CD4-positive, alpha-beta T cell treated with Interleukin-2 at 100 ng/mL for 4 hours (primary cell): ENCODE measurements at regions not wholly inside any gene's neighbourhood (a gene's known extent, or its start where the extent isn't known, plus 50 kb on each side); places are given as distances from the start of the nearest gene placed in this dataset.
"Not testable (repeated sequence)": the region's sequence is repeated elsewhere in the genome, so short reads cannot be mapped to it uniquely, and the experiment has no call there.

Experiments
- DNase-seq: peaks from one replicate; pipeline ENCODE4 v3.0.0-alpha.2; 2020; ENCODE audit warnings: low spot score

GRCh38 chrX:121455890-121456289, 408.5 kb downstream of the GLUD2 start:
- DNase-seq = no peak

- DNase-seq = no peak
These were observed 408.9 kb downstream of the GLUD2 start for GRCh38 chrX:121456315-121456714.

GRCh38 chrX:121457096-121457495, 409.7 kb downstream of the GLUD2 start:
- DNase-seq = no peak

- no peak for DNase-seq
These were observed 432.0 kb downstream of the GLUD2 start for GRCh38 chrX:121479406-121479805.

GRCh38 chrX:121496966-121497365, 449.6 kb downstream of the GLUD2 start:
- DNase-seq = no peak

- no peak for DNase-seq
These were observed 456.7 kb downstream of the GLUD2 start for GRCh38 chrX:121504153-121504552.

GRCh38 chrX:121546317-121546716, 498.9 kb downstream of the GLUD2 start:
- DNase-seq = no peak

- no peak for DNase-seq
These were observed 511.5 kb downstream of the GLUD2 start for GRCh38 chrX:121558886-121559285.

GRCh38 chrX:121562616-121563015, 515.2 kb downstream of the GLUD2 start:
- DNase-seq = no peak

GRCh38 chrX:121569609-121570008, 522.2 kb downstream of the GLUD2 start:
- no peak for DNase-seq

GRCh38 chrX:121570072-121570841, 522.8 kb downstream of the GLUD2 start:
- no peak for DNase-seq

- DNase-seq = no peak
These were observed 523.9 kb downstream of the GLUD2 start for GRCh38 chrX:121571333-121571732.

- not testable (repeated sequence) for DNase-seq
These were observed 527.0 kb downstream of the GLUD2 start for GRCh38 chrX:121574384-121574783.

GRCh38 chrX:121579016-121579760, 531.8 kb downstream of the GLUD2 start:
- DNase-seq = peak; percentile 0

GRCh38 chrX:121581885-121582284, 534.5 kb downstream of the GLUD2 start:
- DNase-seq = no peak

GRCh38 chrX:121585626-121586025, 538.2 kb downstream of the GLUD2 start:
- no peak for DNase-seq

GRCh38 chrX:121592884-121593283, 545.5 kb downstream of the GLUD2 start:
- DNase-seq = no peak

- DNase-seq = no peak
These were observed 550.9 kb downstream of the GLUD2 start for GRCh38 chrX:121598356-121598755.

- DNase-seq = no peak
These were observed 587.7 kb downstream of the GLUD2 start for GRCh38 chrX:121635141-121635540.

GRCh38 chrX:121639781-121640180, 592.4 kb downstream of the GLUD2 start:
- no peak for DNase-seq

GRCh38 chrX:121641560-121641959, 594.1 kb downstream of the GLUD2 start:
- DNase-seq = no peak

- DNase-seq = no peak
These were observed 595.0 kb downstream of the GLUD2 start for GRCh38 chrX:121642415-121642814.

- DNase-seq = no peak
These were observed 602.0 kb downstream of the GLUD2 start for GRCh38 chrX:121649417-121649816.

- DNase-seq = no peak
These were observed 607.9 kb downstream of the GLUD2 start for GRCh38 chrX:121655276-121655675.
